H9 (cell line): ENCODE measurements at regions not wholly inside any gene's neighbourhood (a gene's known extent, or its start where the extent isn't known, plus 50 kb on each side); places are given as distances from the start of the nearest gene placed in this dataset.

ENCODE experiments used
- DNase-seq: peaks from one replicate; pipeline ENCODE4 v3.0.0-alpha.2; 2017
- H2AFZ ChIP-seq: one replicate; pipeline ENCODE4 v1.6.1; 2013; ENCODE audit warnings: mild to moderate bottlenecking, low read length, control low read depth, moderate library complexity
- H2AK5ac ChIP-seq: 2 replicates; pipeline ENCODE4 v1.6.1; 2013; ENCODE audit warnings: low read length, control low read depth, mixed read lengths; ENCODE audit not compliant: insufficient read length
- H2BK120ac ChIP-seq: one replicate; pipeline ENCODE4 v1.6.1; 2013; ENCODE audit warnings: low read depth, mild to moderate bottlenecking, low read length, control low read depth, inconsistent platforms; ENCODE audit not compliant: poor library complexity, severe bottlenecking
- H2BK12ac ChIP-seq: 2 replicates; pipeline ENCODE4 v1.6.1; 2013; ENCODE audit warnings: low read length, control low read depth, mixed read lengths, low read depth; ENCODE audit not compliant: insufficient read length
- H2BK15ac ChIP-seq: 2 replicates; pipeline ENCODE4 v1.6.1; 2013; ENCODE audit warnings: low read depth, low read length, control low read depth
- H2BK20ac ChIP-seq: one replicate; pipeline ENCODE4 v1.6.1; 2013; ENCODE audit warnings: low read depth, mild to moderate bottlenecking, low read length, control low read depth, inconsistent platforms; ENCODE audit not compliant: poor library complexity, severe bottlenecking
- H2BK5ac ChIP-seq: 2 replicates; pipeline ENCODE4 v1.6.1; 2013; ENCODE audit warnings: low read length, control low read depth, mixed read lengths; ENCODE audit not compliant: insufficient read length
- H3K14ac ChIP-seq: 2 replicates; pipeline ENCODE4 v1.6.1; 2013; ENCODE audit warnings: low read length, control low read depth; ENCODE audit not compliant: insufficient read depth
- H3K18ac ChIP-seq: 2 replicates; pipeline ENCODE4 v1.6.1; 2013; ENCODE audit warnings: low read depth, mild to moderate bottlenecking, mixed read lengths, low read length, control low read depth; ENCODE audit not compliant: insufficient read length
- H3K23ac ChIP-seq: 2 replicates; pipeline ENCODE4 v1.6.1; 2013; ENCODE audit warnings: low read length, control low read depth, mixed read lengths, low read depth; ENCODE audit not compliant: insufficient read length
- H3K23me2 ChIP-seq: 2 replicates; pipeline ENCODE4 v1.6.1; 2013; ENCODE audit warnings: low read depth, mild to moderate bottlenecking, mixed read lengths, low read length, control low read depth; ENCODE audit not compliant: insufficient read length, poor library complexity, severe bottlenecking
- H3K27ac ChIP-seq: 2 replicates; pipeline ENCODE4 v1.5.1; 2013; ENCODE audit warnings: low read length, control low read depth, mixed read lengths, low read depth; ENCODE audit not compliant: insufficient read length
- H3K27me3 ChIP-seq: 2 replicates; pipeline ENCODE4 v1.6.1; 2013; ENCODE audit warnings: low read length, control low read depth, inconsistent platforms; ENCODE audit not compliant: insufficient read depth
- H3K4ac ChIP-seq: 2 replicates; pipeline ENCODE4 v1.6.1; 2013; ENCODE audit warnings: low read depth, mild to moderate bottlenecking, control low read depth, inconsistent platforms, low read length, moderate library complexity
- H3K4me1 ChIP-seq: 2 replicates; pipeline ENCODE4 v1.6.1; 2013; ENCODE audit warnings: low read length, control low read depth, inconsistent platforms; ENCODE audit not compliant: insufficient read depth
- H3K4me2 ChIP-seq: 2 replicates; pipeline ENCODE4 v1.6.1; 2013; ENCODE audit warnings: low read length, control low read depth, mixed read lengths; ENCODE audit not compliant: insufficient read length, insufficient read depth
- H3K56ac ChIP-seq: 2 replicates; pipeline ENCODE4 v1.6.1; 2013; ENCODE audit warnings: low read depth, mild to moderate bottlenecking, mixed read lengths, low read length, control low read depth; ENCODE audit not compliant: insufficient read length
- H3K79me1 ChIP-seq: 2 replicates; pipeline ENCODE4 v1.6.1; 2013; ENCODE audit warnings: low read depth, mild to moderate bottlenecking, moderate library complexity, low read length, control low read depth, inconsistent platforms; ENCODE audit not compliant: insufficient read depth, poor library complexity, severe bottlenecking
- H3K79me2 ChIP-seq: 2 replicates; pipeline ENCODE4 v1.6.1; 2013; ENCODE audit warnings: low read length, control low read depth, inconsistent platforms; ENCODE audit not compliant: insufficient read depth
- H3K9ac ChIP-seq: 2 replicates; pipeline ENCODE4 v1.6.1; 2013; ENCODE audit warnings: low read length, control low read depth, mixed read lengths; ENCODE audit not compliant: insufficient read length; ENCODE audit errors: extremely low read depth
- H3K9me3 ChIP-seq: one replicate; pipeline ENCODE4 v1.6.1; 2013; ENCODE audit warnings: low read depth, low read length, inconsistent platforms; ENCODE audit not compliant: control insufficient read depth
- H3T11ph ChIP-seq: one replicate; pipeline ENCODE4 v1.6.1; 2013; ENCODE audit warnings: mild to moderate bottlenecking, low read length, control low read depth, inconsistent platforms
- H4K20me1 ChIP-seq: one replicate; pipeline ENCODE4 v1.6.1; 2013; ENCODE audit not compliant: control insufficient read depth, insufficient read length, insufficient read depth
- H4K5ac ChIP-seq: 2 replicates; pipeline ENCODE4 v1.6.1; 2013; ENCODE audit warnings: low read depth, mild to moderate bottlenecking, mixed read lengths, low read length, control low read depth; ENCODE audit not compliant: insufficient read length
- H4K8ac ChIP-seq: replicated peaks from 2 replicates; pipeline ENCODE4 v1.6.1; 2013; ENCODE audit warnings: low read length, control low read depth, mixed read lengths, low read depth; ENCODE audit not compliant: insufficient read length
- H4K91ac ChIP-seq: 2 replicates; pipeline ENCODE4 v1.6.1; 2013; ENCODE audit warnings: low read depth, mild to moderate bottlenecking, moderate library complexity, mixed read lengths, low read length, control low read depth; ENCODE audit not compliant: insufficient read length
- H3K27ac Mint-ChIP-seq, 3 experiments: 2 replicates in 2 of 3; 3 replicates in 1 of 3; pipeline ENCODE4 v1.8.0; 2020 to 2021; ENCODE audit warnings: mixed read lengths in 3 of 3, mild to moderate bottlenecking in 1 of 3, moderate library complexity in 1 of 3
- H3K27me3 Mint-ChIP-seq: 2 replicates; pipeline ENCODE4 v1.8.0; 2021; ENCODE audit warnings: low read depth, mild to moderate bottlenecking, moderate library complexity, mixed read lengths
- H3K36me3 Mint-ChIP-seq, 3 experiments: 2 replicates in 2 of 3; 3 replicates in 1 of 3; pipeline ENCODE4 v1.8.0; 2020 to 2021; ENCODE audit warnings: low read depth in 3 of 3, mixed read lengths in 3 of 3; ENCODE audit not compliant: insufficient read depth in 1 of 3
- H3K4me1 Mint-ChIP-seq, 2 experiments: 2 replicates each; pipeline ENCODE4 v1.8.0; 2020; ENCODE audit warnings: mixed read lengths in 2 of 2
- H3K4me3 Mint-ChIP-seq, 2 experiments: 2 replicates in 1 of 2; 3 replicates in 1 of 2; pipeline ENCODE4 v1.8.0; 2020 to 2021; ENCODE audit warnings: mild to moderate bottlenecking in 2 of 2, mixed read lengths in 2 of 2, moderate library complexity in 1 of 2
- H3K9me3 Mint-ChIP-seq, 2 experiments: 2 replicates in 1 of 2; 3 replicates in 1 of 2; pipeline ENCODE4 v1.8.0; 2020; ENCODE audit warnings: mild to moderate bottlenecking in 2 of 2, mixed read lengths in 2 of 2, moderate library complexity in 1 of 2
- TF ChIP-seq, protein P1 (sequence below): fragments of 200-600 bp; sonication (generic); conservative IDR thresholded peaks from 3 replicates; pipeline ENCODE4 v1.8.0; 2021; ENCODE audit warnings: antibody characterized with exemption, mild to moderate bottlenecking

- H2BK12ac ChIP-seq = no peak overlapping the region
- no peak overlapping the region for H3K23ac ChIP-seq
- no peaks in the 10 kb centered on the region for H3K23me2 ChIP-seq
- H4K91ac ChIP-seq = no peak overlapping the region
- no peak overlapping the region for H3K56ac ChIP-seq
- H2BK120ac ChIP-seq = no peak overlapping the region
- H3K18ac ChIP-seq = no peak overlapping the region
- H3K4me1 ChIP-seq = no peaks in the 10 kb centered on the region
- no peak overlapping the region for H4K5ac ChIP-seq
- no peaks in the 10 kb centered on the region for H3K79me1 ChIP-seq
- no peaks in the 10 kb centered on the region for H3K79me2 ChIP-seq
- no peak overlapping the region for H2BK5ac ChIP-seq
- no peaks in the 10 kb centered on the region for H3K27me3 ChIP-seq
- no peak overlapping the region for H4K8ac ChIP-seq
- TF ChIP-seq, protein P1, sequence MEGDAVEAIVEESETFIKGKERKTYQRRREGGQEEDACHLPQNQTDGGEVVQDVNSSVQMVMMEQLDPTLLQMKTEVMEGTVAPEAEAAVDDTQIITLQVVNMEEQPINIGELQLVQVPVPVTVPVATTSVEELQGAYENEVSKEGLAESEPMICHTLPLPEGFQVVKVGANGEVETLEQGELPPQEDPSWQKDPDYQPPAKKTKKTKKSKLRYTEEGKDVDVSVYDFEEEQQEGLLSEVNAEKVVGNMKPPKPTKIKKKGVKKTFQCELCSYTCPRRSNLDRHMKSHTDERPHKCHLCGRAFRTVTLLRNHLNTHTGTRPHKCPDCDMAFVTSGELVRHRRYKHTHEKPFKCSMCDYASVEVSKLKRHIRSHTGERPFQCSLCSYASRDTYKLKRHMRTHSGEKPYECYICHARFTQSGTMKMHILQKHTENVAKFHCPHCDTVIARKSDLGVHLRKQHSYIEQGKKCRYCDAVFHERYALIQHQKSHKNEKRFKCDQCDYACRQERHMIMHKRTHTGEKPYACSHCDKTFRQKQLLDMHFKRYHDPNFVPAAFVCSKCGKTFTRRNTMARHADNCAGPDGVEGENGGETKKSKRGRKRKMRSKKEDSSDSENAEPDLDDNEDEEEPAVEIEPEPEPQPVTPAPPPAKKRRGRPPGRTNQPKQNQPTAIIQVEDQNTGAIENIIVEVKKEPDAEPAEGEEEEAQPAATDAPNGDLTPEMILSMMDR = no peak
- H3K27ac ChIP-seq = no peak overlapping the region
- H3T11ph ChIP-seq = no peak overlapping the region
- H2BK20ac ChIP-seq = no peak overlapping the region
- no peak overlapping the region for H2BK15ac ChIP-seq
- no peak overlapping the region for H3K9ac ChIP-seq
- no peak overlapping the region for H3K14ac ChIP-seq
- no peak overlapping the region for H3K4me2 ChIP-seq
- no peak overlapping the region for H3K4ac ChIP-seq
- Mint-ChIP-seq H3K4me3 (no peak overlapping the region), H3K27me3 (no peaks in the 10 kb centered on the region), H3K27ac (no peak overlapping the region), H3K9me3 (0 out of 5 replicates have a peak, but pooled peaks cover 0 to 2% of the 10 kb centered on the region in 2 experiments), H3K36me3 (no peaks in the 10 kb centered on the region), H3K4me1 (no peaks in the 10 kb centered on the region)
- no peaks in the 10 kb centered on the region for H3K9me3 ChIP-seq
- no peak for DNase-seq
- no peaks in the 10 kb centered on the region for H4K20me1 ChIP-seq
- H2AFZ ChIP-seq = no peak overlapping the region
- H2AK5ac ChIP-seq = no peak overlapping the region
Observed at GRCh38 chr7:106384373-106384772, 99.6 kb upstream of the NAMPT start.
